ENCODE measurements at regions not wholly inside any gene's neighbourhood (a gene's known extent, or its start where the extent isn't known, plus 50 kb on each side); places are given as distances from the start of the nearest gene placed in this dataset.
A peak's percentile ranks its signal among the peaks of the same experiment; 100 is the strongest.

- Histone ChIP-seq H3K27me3 (replicated peaks; ENCODE audit: insufficient read depth, low read depth, low read length, poor library complexity) (peaks cover 5% of the 10 kb centered on the region), H3K4me3 (ENCODE audit: low read depth, low read length, poor library complexity, severe bottlenecking) (no peak overlapping the region), H3K27ac (ENCODE audit: low read depth, low read length, poor library complexity, severe bottlenecking) (no peak overlapping the region), H3K4me1 (ENCODE audit: insufficient read depth, low read length, poor library complexity, severe bottlenecking) (no peaks in the 10 kb centered on the region), H3K36me3 (ENCODE audit: insufficient read depth, low read length, poor library complexity, severe bottlenecking) (no peaks in the 10 kb centered on the region), H3K9me3 (ENCODE audit: low read depth, low read length, poor library complexity, severe bottlenecking) (no peaks in the 10 kb centered on the region)
- BruUV-seq (replicated peaks) = no TSS peak
- intact Hi-C loops (cut with micrococcal nuclease; ENCODE audit: unreplicated experiment) = no loop called here
- peak; percentile 27 for DNase-seq (ENCODE audit: low spot score)
- ChIA-PET POLR2A (ENCODE audit: low non-redundant PET) (no interaction called here), CTCF (no interaction called here)
- TF ChIP-seq CTCF (conservative IDR thresholded peaks at IDR 0.05; ENCODE audit: low read depth, low read length) = no peak
- TF ChIP-seq EZH2 (IDR thresholded peaks at IDR 0.05; ENCODE audit: borderline replicate concordance, low read depth, low read length, poor library complexity, severe bottlenecking) = no peak
Observed at GRCh38 chr2:208978946-208979345, 444.9 kb upstream of the MAP2 start.

GRCh38 chr2:208980321-208980720 lies 443.5 kb upstream of the MAP2 start:
- intact Hi-C loops (cut with micrococcal nuclease; ENCODE audit: unreplicated experiment) = no loop called here
- Histone ChIP-seq H3K4me3 (ENCODE audit: low read depth, low read length, poor library complexity, severe bottlenecking) (no peak overlapping the region), H3K9me3 (ENCODE audit: low read depth, low read length, poor library complexity, severe bottlenecking) (no peaks in the 10 kb centered on the region), H3K27me3 (replicated peaks; ENCODE audit: insufficient read depth, low read depth, low read length, poor library complexity) (no peaks in the 10 kb centered on the region), H3K4me1 (ENCODE audit: insufficient read depth, low read length, poor library complexity, severe bottlenecking) (no peaks in the 10 kb centered on the region), H3K27ac (ENCODE audit: low read depth, low read length, poor library complexity, severe bottlenecking) (no peak overlapping the region), H3K36me3 (ENCODE audit: insufficient read depth, low read length, poor library complexity, severe bottlenecking) (no peaks in the 10 kb centered on the region)
- no peak for DNase-seq (ENCODE audit: low spot score)
- no TSS peak for BruUV-seq (replicated peaks)
- ChIA-PET CTCF (no interaction called here), POLR2A (ENCODE audit: low non-redundant PET) (no interaction called here)
- TF ChIP-seq CTCF (conservative IDR thresholded peaks at IDR 0.05; ENCODE audit: low read depth, low read length) = no peak

GRCh38 chr2:208982831-208983230 lies 441.0 kb upstream of the MAP2 start:
- Histone ChIP-seq H3K36me3 (ENCODE audit: insufficient read depth, low read length, poor library complexity, severe bottlenecking) (no peaks in the 10 kb centered on the region), H3K4me1 (ENCODE audit: insufficient read depth, low read length, poor library complexity, severe bottlenecking) (no peaks in the 10 kb centered on the region), H3K9me3 (ENCODE audit: low read depth, low read length, poor library complexity, severe bottlenecking) (no peaks in the 10 kb centered on the region), H3K27ac (ENCODE audit: low read depth, low read length, poor library complexity, severe bottlenecking) (no peak overlapping the region), H3K4me3 (ENCODE audit: low read depth, low read length, poor library complexity, severe bottlenecking) (no peak overlapping the region), H3K27me3 (replicated peaks; ENCODE audit: insufficient read depth, low read depth, low read length, poor library complexity) (no peaks in the 10 kb centered on the region)
- TF ChIP-seq EZH2 (IDR thresholded peaks at IDR 0.05; ENCODE audit: borderline replicate concordance, low read depth, low read length, poor library complexity, severe bottlenecking) (no peak), CTCF (conservative IDR thresholded peaks at IDR 0.05; ENCODE audit: low read depth, low read length) (no peak)
- POLR2A ChIA-PET (ENCODE audit: low non-redundant PET) = no interaction called here
- no TSS peak for BruUV-seq (replicated peaks)
- CTCF ChIA-PET = no interaction called here
- intact Hi-C loops (cut with micrococcal nuclease; ENCODE audit: unreplicated experiment) = no loop called here
- no peak for DNase-seq (ENCODE audit: low spot score)

Data from A673 (cell line).